ENCODE measurements at regions not wholly inside any gene's neighbourhood (a gene's known extent, or its start where the extent isn't known, plus 50 kb on each side); places are given as distances from the start of the nearest gene placed in this dataset.

DNA sequence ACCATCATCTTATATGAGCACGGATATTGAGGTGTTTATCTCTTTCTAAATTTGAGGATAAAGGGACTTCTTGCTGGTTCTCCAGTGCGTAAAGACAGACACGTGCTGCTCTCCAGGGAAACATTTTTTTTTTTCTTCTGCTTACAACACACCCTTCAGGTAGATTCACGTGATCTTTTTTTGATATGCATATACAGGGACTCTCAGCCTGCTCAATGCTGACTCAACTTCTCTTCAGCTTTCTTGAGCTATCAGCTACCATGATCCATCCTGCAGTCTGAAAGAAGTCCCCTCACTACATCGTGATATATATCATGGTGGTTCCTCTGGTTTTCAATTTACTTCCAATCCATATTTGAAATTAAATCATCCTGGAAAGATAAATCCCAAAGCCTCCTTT lies 87.1 kb upstream of the SLITRK3 start:
- WGBS, 2 donors (ENCODE audit: extremely low coverage in 2 of 2, insufficient read length in 2 of 2, insufficient replicate concordance in 1 of 2): no CpG with 5 or more reads among the region's 5 CpGs
- Histone ChIP-seq H3K23ac (ENCODE audit: low read depth, low read length, poor library complexity) (no peak overlapping the region), H3K4ac (ENCODE audit: low read length) (no peak overlapping the region), H2BK5ac (ENCODE audit: low read length) (no peak overlapping the region), H2BK12ac (ENCODE audit: low read length) (no peak overlapping the region), H3K36me3 (replicated peaks in 1 of 2; ENCODE audit: control insufficient read depth in 2 of 2, insufficient read depth in 2 of 2, low read length in 2 of 2) (no peaks in the 10 kb centered on the region), H3K14ac (ENCODE audit: low read length) (no peak overlapping the region), H3K18ac (ENCODE audit: low read length) (no peak overlapping the region), H2AFZ (ENCODE audit: low read length) (no peak overlapping the region), H4K8ac (ENCODE audit: low read depth, low read length) (no peak overlapping the region), H2BK120ac (ENCODE audit: low read depth, low read length) (no peak overlapping the region), H2AK5ac (ENCODE audit: low read depth, low read length) (no peak overlapping the region), H2BK15ac (ENCODE audit: low read length) (no peak overlapping the region), H3K9me3 (replicated peaks in 1 of 2; ENCODE audit: control insufficient read depth in 2 of 2, insufficient read depth in 1 of 2, low read depth in 1 of 2, low read length in 2 of 2) (no peaks in the 10 kb centered on the region), H3K79me1 (ENCODE audit: low read depth, low read length) (no peaks in the 10 kb centered on the region), H3K4me3 (ENCODE audit: low read length in 2 of 2) (no peak overlapping the region), H4K91ac (ENCODE audit: low read depth, low read length, poor library complexity) (no peak overlapping the region), H3K27me3 (ENCODE audit: control insufficient read depth in 3 of 3, insufficient read depth in 3 of 3, low read depth in 1 of 3, low read length in 3 of 3) (no peaks in the 10 kb centered on the region), H3K27ac (replicated peaks; ENCODE audit: low read length) (no peak overlapping the region), H3K4me1 (ENCODE audit: control insufficient read depth in 2 of 2, insufficient read depth in 1 of 2, low read depth in 1 of 2, low read length in 2 of 2) (no peaks in the 10 kb centered on the region), H3K9ac (ENCODE audit: low read depth, low read length, poor library complexity) (no peak overlapping the region), H3K4me2 (ENCODE audit: insufficient read depth, low read length, poor library complexity, severe bottlenecking) (no peak overlapping the region)
- DNase-seq (ENCODE audit: low spot score): no peak

DNA sequence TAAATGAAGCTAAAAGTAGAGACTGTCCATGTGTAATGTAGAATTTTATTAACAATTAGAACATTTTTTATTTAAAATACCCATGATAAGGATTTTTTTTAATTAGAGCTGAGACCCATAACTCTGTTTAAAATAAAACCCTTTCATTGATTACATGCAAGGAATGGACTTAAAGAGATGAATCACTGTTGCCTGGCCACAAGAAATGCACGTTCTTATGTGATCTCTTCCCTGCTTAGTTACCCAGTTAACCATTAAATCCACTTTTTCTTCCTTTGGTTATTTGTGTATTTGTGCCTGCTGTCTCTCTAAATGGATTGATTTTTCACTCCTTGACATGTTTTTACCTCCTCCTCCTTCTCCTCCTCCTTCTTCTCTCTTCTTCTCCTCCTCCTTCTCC lies 83.3 kb upstream of the SLITRK3 start:
- no peak overlapping the region for H2AFZ ChIP-seq (ENCODE audit: low read length)
- no peaks in the 10 kb centered on the region for H3K4me1 ChIP-seq (ENCODE audit: control insufficient read depth in 2 of 2, insufficient read depth in 1 of 2, low read depth in 1 of 2, low read length in 2 of 2)
- no peak for DNase-seq (ENCODE audit: low spot score)
- H3K27ac ChIP-seq (replicated peaks; ENCODE audit: low read length): no peak overlapping the region
- no peaks in the 10 kb centered on the region for H3K36me3 ChIP-seq (replicated peaks in 1 of 2; ENCODE audit: control insufficient read depth in 2 of 2, insufficient read depth in 2 of 2, low read length in 2 of 2)
- no peak overlapping the region for H2BK12ac ChIP-seq (ENCODE audit: low read length)
- no peaks in the 10 kb centered on the region for H3K27me3 ChIP-seq (ENCODE audit: control insufficient read depth in 3 of 3, insufficient read depth in 3 of 3, low read depth in 1 of 3, low read length in 3 of 3)
- no peak overlapping the region for H4K91ac ChIP-seq (ENCODE audit: low read depth, low read length, poor library complexity)
- H2AK5ac ChIP-seq (ENCODE audit: low read depth, low read length): no peak overlapping the region
- no peak overlapping the region for H3K9ac ChIP-seq (ENCODE audit: low read depth, low read length, poor library complexity)
- no peak overlapping the region for H3K4me2 ChIP-seq (ENCODE audit: insufficient read depth, low read length, poor library complexity, severe bottlenecking)
- no peaks in the 10 kb centered on the region for H3K9me3 ChIP-seq (replicated peaks in 1 of 2; ENCODE audit: control insufficient read depth in 2 of 2, insufficient read depth in 1 of 2, low read depth in 1 of 2, low read length in 2 of 2)
- no peak overlapping the region for H4K8ac ChIP-seq (ENCODE audit: low read depth, low read length)
- H3K4ac ChIP-seq (ENCODE audit: low read length): no peak overlapping the region
- no peaks in the 10 kb centered on the region for H3K79me1 ChIP-seq (ENCODE audit: low read depth, low read length)
- H3K4me3 ChIP-seq (ENCODE audit: low read length in 2 of 2): no peak overlapping the region
- H2BK15ac ChIP-seq (ENCODE audit: low read length): no peak overlapping the region
- no peak overlapping the region for H2BK120ac ChIP-seq (ENCODE audit: low read depth, low read length)
- no peak overlapping the region for H3K23ac ChIP-seq (ENCODE audit: low read depth, low read length, poor library complexity)
- no peak overlapping the region for H2BK5ac ChIP-seq (ENCODE audit: low read length)
- no peak overlapping the region for H3K14ac ChIP-seq (ENCODE audit: low read length)
- WGBS, 2 donors (ENCODE audit: extremely low coverage in 2 of 2, insufficient read length in 2 of 2, insufficient replicate concordance in 1 of 2): no CpG with 5 or more reads among the region's 1 CpG
- no peak overlapping the region for H3K18ac ChIP-seq (ENCODE audit: low read length)

DNA sequence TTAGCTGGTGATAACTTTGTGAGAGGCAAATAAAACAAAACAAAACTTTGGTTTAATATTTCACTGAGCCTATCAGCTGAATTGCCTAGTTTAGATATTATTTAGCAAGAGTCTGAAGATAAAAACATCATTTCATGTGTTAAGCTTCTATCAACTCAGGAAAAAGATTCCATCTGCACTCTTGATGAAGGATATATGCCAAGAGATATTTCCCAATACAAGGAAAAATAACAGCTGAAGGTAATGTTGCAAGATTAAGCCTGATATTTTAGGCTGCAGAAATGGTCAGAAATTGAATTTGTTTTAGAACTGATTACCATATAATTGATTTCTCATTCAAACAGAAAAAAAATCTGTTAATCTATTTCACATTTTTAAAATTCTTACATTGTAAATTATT lies 77.2 kb upstream of the SLITRK3 start:
- H3K9me3 ChIP-seq (replicated peaks in 1 of 2; ENCODE audit: control insufficient read depth in 2 of 2, insufficient read depth in 1 of 2, low read depth in 1 of 2, low read length in 2 of 2): no peaks in the 10 kb centered on the region
- H3K4ac ChIP-seq (ENCODE audit: low read length): no peak overlapping the region
- H3K18ac ChIP-seq (ENCODE audit: low read length): no peak overlapping the region
- no peak overlapping the region for H4K91ac ChIP-seq (ENCODE audit: low read depth, low read length, poor library complexity)
- H3K36me3 ChIP-seq (replicated peaks in 1 of 2; ENCODE audit: control insufficient read depth in 2 of 2, insufficient read depth in 2 of 2, low read length in 2 of 2): no peaks in the 10 kb centered on the region
- H4K8ac ChIP-seq (ENCODE audit: low read depth, low read length): no peak overlapping the region
- no peak overlapping the region for H3K4me3 ChIP-seq (ENCODE audit: low read length in 2 of 2)
- no peak overlapping the region for H2AFZ ChIP-seq (ENCODE audit: low read length)
- H3K14ac ChIP-seq (ENCODE audit: low read length): no peak overlapping the region
- no peak overlapping the region for H2BK120ac ChIP-seq (ENCODE audit: low read depth, low read length)
- H3K9ac ChIP-seq (ENCODE audit: low read depth, low read length, poor library complexity): no peak overlapping the region
- H2BK15ac ChIP-seq (ENCODE audit: low read length): no peak overlapping the region
- no peak for DNase-seq (ENCODE audit: low spot score)
- H3K4me2 ChIP-seq (ENCODE audit: insufficient read depth, low read length, poor library complexity, severe bottlenecking): no peak overlapping the region
- no peaks in the 10 kb centered on the region for H3K79me1 ChIP-seq (ENCODE audit: low read depth, low read length)
- no peak overlapping the region for H2BK12ac ChIP-seq (ENCODE audit: low read length)
- H2BK5ac ChIP-seq (ENCODE audit: low read length): no peak overlapping the region
- no peak overlapping the region for H3K23ac ChIP-seq (ENCODE audit: low read depth, low read length, poor library complexity)
- no peaks in the 10 kb centered on the region for H3K4me1 ChIP-seq (ENCODE audit: control insufficient read depth in 2 of 2, insufficient read depth in 1 of 2, low read depth in 1 of 2, low read length in 2 of 2)
- no peak overlapping the region for H2AK5ac ChIP-seq (ENCODE audit: low read depth, low read length)
- no peaks in the 10 kb centered on the region for H3K27me3 ChIP-seq (ENCODE audit: control insufficient read depth in 3 of 3, insufficient read depth in 3 of 3, low read depth in 1 of 3, low read length in 3 of 3)
- H3K27ac ChIP-seq (replicated peaks; ENCODE audit: low read length): no peak overlapping the region

DNA sequence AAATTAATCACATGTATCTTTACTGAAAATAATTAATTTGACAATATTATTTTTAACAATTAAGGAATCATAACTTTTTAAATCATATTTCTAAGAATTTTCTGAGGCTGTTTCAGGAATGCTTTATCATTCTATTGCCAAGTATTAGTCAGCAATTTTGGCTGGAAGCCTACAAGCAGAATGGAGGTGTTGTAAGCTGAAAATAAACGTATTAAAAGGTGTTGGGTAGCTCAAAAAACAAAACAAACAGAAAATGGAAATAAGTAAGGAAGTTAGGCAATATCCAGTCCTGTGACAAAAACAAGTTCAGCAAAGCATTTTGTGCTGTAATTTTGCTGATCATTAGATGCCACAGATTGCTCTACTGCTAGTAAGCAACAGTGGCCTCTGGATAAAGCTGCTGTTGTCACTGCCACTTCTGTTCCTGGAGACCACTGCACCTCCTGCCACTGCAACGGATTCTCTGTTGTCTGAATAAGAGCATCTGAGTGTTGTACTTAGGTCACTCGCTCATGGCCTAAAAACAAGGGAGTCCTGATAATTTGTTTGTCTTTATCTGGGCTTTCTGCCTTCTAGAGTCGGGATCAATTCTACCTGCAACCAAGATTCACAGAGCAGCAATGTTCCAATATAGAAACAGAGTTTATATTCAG lies 63.5 kb upstream of the SLITRK3 start:
- Histone ChIP-seq H2AK5ac (ENCODE audit: low read depth, low read length) (no peak overlapping the region), H3K79me1 (ENCODE audit: low read depth, low read length) (no peaks in the 10 kb centered on the region), H2BK5ac (ENCODE audit: low read length) (no peak overlapping the region), H3K36me3 (replicated peaks in 1 of 2; ENCODE audit: control insufficient read depth in 2 of 2, insufficient read depth in 2 of 2, low read length in 2 of 2) (no peaks in the 10 kb centered on the region), H3K9me3 (replicated peaks in 1 of 2; ENCODE audit: control insufficient read depth in 2 of 2, insufficient read depth in 1 of 2, low read depth in 1 of 2, low read length in 2 of 2) (no peaks in the 10 kb centered on the region), H2BK12ac (ENCODE audit: low read length) (no peak overlapping the region), H3K4me3 (ENCODE audit: low read length in 2 of 2) (no peak overlapping the region), H3K9ac (ENCODE audit: low read depth, low read length, poor library complexity) (no peak overlapping the region), H3K14ac (ENCODE audit: low read length) (no peak overlapping the region), H3K4ac (ENCODE audit: low read length) (no peak overlapping the region), H3K4me2 (ENCODE audit: insufficient read depth, low read length, poor library complexity, severe bottlenecking) (no peak overlapping the region), H3K4me1 (ENCODE audit: control insufficient read depth in 2 of 2, insufficient read depth in 1 of 2, low read depth in 1 of 2, low read length in 2 of 2) (no peaks in the 10 kb centered on the region), H2BK120ac (ENCODE audit: low read depth, low read length) (no peak overlapping the region), H4K91ac (ENCODE audit: low read depth, low read length, poor library complexity) (no peak overlapping the region), H3K23ac (ENCODE audit: low read depth, low read length, poor library complexity) (no peak overlapping the region), H2BK15ac (ENCODE audit: low read length) (no peak overlapping the region), H3K27me3 (ENCODE audit: control insufficient read depth in 3 of 3, insufficient read depth in 3 of 3, low read depth in 1 of 3, low read length in 3 of 3) (no peaks in the 10 kb centered on the region), H2AFZ (ENCODE audit: low read length) (peak overlapping the region; percentile 6), H4K8ac (ENCODE audit: low read depth, low read length) (no peak overlapping the region), H3K27ac (replicated peaks; ENCODE audit: low read length) (no peak overlapping the region), H3K18ac (ENCODE audit: low read length) (no peak overlapping the region)
- WGBS, 2 donors (ENCODE audit: extremely low coverage in 2 of 2, insufficient read length in 2 of 2, insufficient replicate concordance in 1 of 2): no CpG with 5 or more reads among the region's 4 CpGs
- DNase-seq (ENCODE audit: low spot score): no peak

All from neuronal stem cell (in vitro differentiated cells).